Trophoblast cell (in vitro differentiated cells and primary cell): ENCODE measurements at regions not wholly inside any gene's neighbourhood (a gene's known extent, or its start where the extent isn't known, plus 50 kb on each side); places are given as distances from the start of the nearest gene placed in this dataset.

Experiments
- DNase-seq, 2 donors: peaks; one replicate each; pipeline ENCODE4 v3.0.0-alpha.2; 2016
- H2AFZ ChIP-seq: 2 replicates; pipeline ENCODE4 v1.6.1; 2013; ENCODE audit warnings: low read length, moderate library complexity, mild to moderate bottlenecking; ENCODE audit not compliant: insufficient read depth, poor library complexity
- H2AK5ac ChIP-seq: 2 replicates; pipeline ENCODE4 v1.6.1; 2013; ENCODE audit warnings: mild to moderate bottlenecking, low read length
- H2BK120ac ChIP-seq: 2 replicates; pipeline ENCODE4 v1.6.1; 2013; ENCODE audit warnings: low read length, mild to moderate bottlenecking, moderate library complexity; ENCODE audit not compliant: insufficient read depth, poor library complexity
- H2BK12ac ChIP-seq: 2 replicates; pipeline ENCODE4 v1.6.1; 2013; ENCODE audit warnings: mild to moderate bottlenecking, low read length, moderate library complexity
- H2BK5ac ChIP-seq: 2 replicates; pipeline ENCODE4 v1.6.1; 2013; ENCODE audit warnings: low read length, low read depth, moderate library complexity, mild to moderate bottlenecking; ENCODE audit not compliant: poor library complexity
- H3K14ac ChIP-seq: 2 replicates; pipeline ENCODE4 v1.6.1; 2013; ENCODE audit warnings: mild to moderate bottlenecking, low read length
- H3K18ac ChIP-seq: 2 replicates; pipeline ENCODE4 v1.6.1; 2013; ENCODE audit warnings: mild to moderate bottlenecking, low read length
- H3K23ac ChIP-seq: 2 replicates; pipeline ENCODE4 v1.6.1; 2013; ENCODE audit warnings: low read length
- H3K27ac ChIP-seq: 2 replicates; pipeline ENCODE4 v1.5.1; 2013; ENCODE audit warnings: low read depth, mild to moderate bottlenecking, inconsistent platforms, low read length, moderate library complexity
- H3K27me3 ChIP-seq: 2 replicates; pipeline ENCODE4 v1.6.1; 2013; ENCODE audit warnings: inconsistent platforms, mild to moderate bottlenecking, low read length, moderate library complexity; ENCODE audit not compliant: insufficient read depth
- H3K36me3 ChIP-seq, 2 experiments: 1 replicate in 1 of 2; 2 replicates in 1 of 2; pipeline ENCODE4 v1.6.1; 2013; ENCODE audit warnings: low read length in 2 of 2, mild to moderate bottlenecking in 2 of 2, moderate library complexity in 1 of 2; ENCODE audit not compliant: insufficient read depth in 2 of 2, control insufficient read depth in 1 of 2
- H3K4ac ChIP-seq: 2 replicates; pipeline ENCODE4 v1.6.1; 2013; ENCODE audit warnings: low read depth, mild to moderate bottlenecking, low read length, moderate library complexity
- H3K4me1 ChIP-seq, 2 experiments: 1 replicate in 1 of 2; 2 replicates in 1 of 2; pipeline ENCODE4 v1.6.1; 2013; ENCODE audit warnings: low read length in 2 of 2, mild to moderate bottlenecking in 2 of 2, moderate library complexity in 1 of 2; ENCODE audit not compliant: insufficient read depth in 2 of 2, control insufficient read depth in 1 of 2
- H3K4me2 ChIP-seq: 2 replicates; pipeline ENCODE4 v1.6.1; 2013; ENCODE audit warnings: inconsistent platforms, mild to moderate bottlenecking, low read length, moderate library complexity
- H3K4me3 ChIP-seq: 2 replicates; pipeline ENCODE4 v1.5.1; 2013; ENCODE audit warnings: mild to moderate bottlenecking, low read depth, low read length, inconsistent platforms
- H3K79me1 ChIP-seq: one replicate; pipeline ENCODE4 v1.6.1; 2013; ENCODE audit warnings: low read length
- H3K79me2 ChIP-seq: 2 replicates; pipeline ENCODE4 v1.6.1; 2013; ENCODE audit warnings: low read length, mild to moderate bottlenecking; ENCODE audit not compliant: control insufficient read depth, insufficient read depth, poor library complexity
- H3K9ac ChIP-seq: 2 replicates; pipeline ENCODE4 v1.6.1; 2013; ENCODE audit warnings: mild to moderate bottlenecking, low read length
- H3K9me3 ChIP-seq: 2 replicates; pipeline ENCODE4 v1.6.1; 2013; ENCODE audit warnings: low read depth, mild to moderate bottlenecking, control low read depth, inconsistent platforms, low read length; ENCODE audit not compliant: insufficient read depth
- H4K12ac ChIP-seq: 2 replicates; pipeline ENCODE4 v1.6.1; 2013; ENCODE audit warnings: low read depth, mild to moderate bottlenecking, low read length, moderate library complexity
- H4K8ac ChIP-seq: 2 replicates; pipeline ENCODE4 v1.6.1; 2013; ENCODE audit warnings: low read depth, mild to moderate bottlenecking, low read length, moderate library complexity
- H4K91ac ChIP-seq: one replicate; pipeline ENCODE4 v1.6.1; 2013; ENCODE audit warnings: low read depth, mild to moderate bottlenecking, low read length, moderate library complexity
- WGBS: extraction: QIAGEN DNeasy Blood & Tissue Kit; methylation state at CpG from one replicate; pipeline ENCODE4 v1.1.7; 2013; ENCODE audit warnings: missing lambda C conversion rate; ENCODE audit not compliant: insufficient read length, insufficient coverage; ENCODE audit errors: extremely low coverage; 5-methylcytosine and 5-hydroxymethylcytosine counted together

DNA sequence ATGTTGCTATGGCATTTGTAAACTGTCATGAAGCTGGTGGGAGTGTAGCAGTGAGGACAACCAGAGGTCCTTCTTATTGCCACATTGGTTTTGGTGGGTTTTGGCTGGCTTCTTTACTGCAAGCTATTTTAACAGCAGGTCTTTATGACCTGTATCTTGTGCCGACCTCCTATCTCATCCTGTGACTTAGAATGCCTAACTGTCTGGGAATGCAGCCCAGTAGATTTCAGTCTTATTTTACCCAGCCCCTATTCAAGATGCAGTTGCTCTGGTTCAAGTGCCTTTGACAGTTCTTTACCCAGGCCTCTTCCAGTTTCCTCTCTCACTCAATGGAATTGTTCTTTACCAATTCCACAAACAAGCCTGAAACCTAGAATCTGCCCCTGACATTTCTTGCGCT, 145.1 kb downstream of the KCNE4 start:
- Histone ChIP-seq H3K36me3 (no peaks in the 10 kb centered on the region), H3K27me3 (no peaks in the 10 kb centered on the region), H2BK5ac (peak overlapping the region; percentile 82), H2AK5ac (no peak overlapping the region), H3K9ac (no peak overlapping the region), H3K79me1 (peaks cover 10% of the 10 kb centered on the region), H4K8ac (no peak overlapping the region), H3K14ac (no peak overlapping the region), H3K4me1 (peaks cover 8 to 9% of the 10 kb centered on the region in 2 experiments), H3K23ac (no peak overlapping the region), H4K12ac (no peak overlapping the region), H3K79me2 (no peaks in the 10 kb centered on the region), H3K18ac (no peak overlapping the region), H3K4ac (no peak overlapping the region), H3K27ac (peak overlapping the region; percentile 93), H4K91ac (no peak overlapping the region), H3K9me3 (no peaks in the 10 kb centered on the region), H2BK120ac (no peak overlapping the region), H2AFZ (no peak overlapping the region), H2BK12ac (no peak overlapping the region), H3K4me2 (no peak overlapping the region), H3K4me3 (no peak overlapping the region)
- no CpG with 5 or more reads among the region's 2 CpGs for WGBS
- DNase-seq, result peak; percentile 27 to 50

GRCh38 chr2:223199531-223200515, 147.8 kb downstream of the KCNE4 start:
- Histone ChIP-seq H3K27me3 (no peaks in the 10 kb centered on the region), H2BK12ac (no peak overlapping the region), H3K27ac (no peak overlapping the region), H2AFZ (no peak overlapping the region), H3K79me2 (no peaks in the 10 kb centered on the region), H2BK120ac (no peak overlapping the region), H4K12ac (no peak overlapping the region), H3K36me3 (no peaks in the 10 kb centered on the region), H3K9ac (no peak overlapping the region), H2AK5ac (no peak overlapping the region), H3K4me3 (no peak overlapping the region), H3K9me3 (no peaks in the 10 kb centered on the region), H3K4me2 (no peak overlapping the region), H2BK5ac (no peak overlapping the region), H3K4ac (no peak overlapping the region), H3K18ac (no peak overlapping the region), H3K79me1 (peaks cover 10% of the 10 kb centered on the region), H3K4me1 (peaks cover 8 to 11% of the 10 kb centered on the region in 2 experiments), H3K23ac (no peak overlapping the region), H4K8ac (no peak overlapping the region), H3K14ac (no peak overlapping the region), H4K91ac (no peak overlapping the region)
- WGBS, result no CpG with 5 or more reads among the region's 5 CpGs
- no peak for DNase-seq

DNA sequence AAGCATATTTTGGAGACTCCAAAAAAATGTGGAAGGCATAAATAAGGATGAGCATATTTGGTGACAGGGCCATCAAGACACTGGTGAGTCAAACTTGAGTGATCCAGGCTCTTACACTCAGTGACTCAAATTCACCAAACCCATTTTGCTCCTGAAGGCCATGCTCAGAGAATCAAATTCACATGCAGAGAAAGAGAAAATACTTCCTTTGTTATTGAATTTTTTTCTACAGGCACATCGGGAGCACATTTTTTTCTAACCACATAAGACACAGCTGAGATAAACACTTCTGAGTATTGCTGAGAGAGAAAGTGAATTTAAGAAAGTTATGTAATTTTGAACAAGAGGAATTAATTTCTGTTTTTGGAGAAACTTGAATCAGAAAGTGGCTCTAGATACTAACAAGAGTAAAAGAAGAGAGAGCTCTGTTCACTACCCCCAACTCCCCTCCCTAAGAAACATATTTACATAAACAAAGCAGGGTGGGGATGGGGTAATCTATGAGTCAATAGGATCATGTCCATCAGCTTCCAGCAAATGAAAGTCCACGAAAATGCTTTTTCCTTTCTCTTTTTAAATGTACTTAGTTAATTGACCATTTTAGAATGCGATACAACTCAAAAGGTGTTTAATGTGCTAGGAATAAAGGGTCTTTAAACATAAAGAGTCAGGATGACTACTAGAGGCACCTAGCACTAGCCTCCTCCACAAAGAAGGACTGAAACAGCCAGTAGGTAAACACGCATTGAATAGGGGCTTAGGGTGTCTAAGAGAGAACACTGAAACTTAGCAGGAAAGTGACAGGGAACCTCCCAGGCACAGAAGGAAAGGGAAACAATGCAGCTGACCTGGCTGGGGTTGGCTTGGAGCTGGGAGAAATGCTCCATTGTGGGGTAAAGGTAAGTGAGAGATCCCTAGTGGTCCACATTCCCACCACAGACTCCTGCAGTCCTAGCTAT, 152.3 kb downstream of the KCNE4 start:
- H3K36me3 ChIP-seq, result no peaks in the 10 kb centered on the region
- H3K9me3 ChIP-seq, result no peaks in the 10 kb centered on the region
- no peak overlapping the region for H3K14ac ChIP-seq
- H3K4me3 ChIP-seq, result no peak overlapping the region
- H2AK5ac ChIP-seq, result no peak overlapping the region
- H3K9ac ChIP-seq, result no peak overlapping the region
- H4K12ac ChIP-seq, result no peak overlapping the region
- no peak overlapping the region for H3K18ac ChIP-seq
- DNase-seq, result no peak
- no peaks in the 10 kb centered on the region for H3K79me2 ChIP-seq
- WGBS, result no CpG with 5 or more reads among the region's 4 CpGs
- H4K91ac ChIP-seq, result peak overlapping the region; percentile 20
- H2BK5ac ChIP-seq, result no peak overlapping the region
- no peak overlapping the region for H4K8ac ChIP-seq
- H3K4me1 ChIP-seq, result peaks cover 0 to 4% of the 10 kb centered on the region in 2 experiments
- no peak overlapping the region for H3K4me2 ChIP-seq
- H3K23ac ChIP-seq, result no peak overlapping the region
- H2AFZ ChIP-seq, result no peak overlapping the region
- H2BK12ac ChIP-seq, result peak overlapping the region; percentile 35
- H3K79me1 ChIP-seq, result no peaks in the 10 kb centered on the region
- H2BK120ac ChIP-seq, result no peak overlapping the region
- no peak overlapping the region for H3K27ac ChIP-seq
- H3K27me3 ChIP-seq, result no peaks in the 10 kb centered on the region
- H3K4ac ChIP-seq, result no peak overlapping the region

DNA sequence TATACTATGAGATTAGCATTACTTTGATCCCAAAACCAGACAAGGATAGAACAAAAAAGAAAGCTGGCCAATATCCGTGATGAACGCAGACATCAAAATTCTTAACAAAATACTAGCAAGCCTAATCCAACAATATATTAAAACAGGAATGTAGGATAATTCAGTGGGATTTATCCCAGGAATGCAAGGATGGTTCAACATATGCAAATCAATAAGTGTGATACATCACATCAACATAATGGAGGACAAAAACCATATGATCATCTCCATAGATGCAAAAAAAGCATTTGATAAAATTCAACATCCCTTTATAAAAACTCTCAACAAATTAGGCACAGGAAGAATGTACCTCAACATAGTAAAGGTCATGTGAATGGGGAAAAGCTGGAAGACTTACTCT, 158.5 kb downstream of the KCNE4 start:
- Histone ChIP-seq H4K91ac (no peak overlapping the region), H3K23ac (no peak overlapping the region), H3K4me1 (peaks cover 0 to 2% of the 10 kb centered on the region in 2 experiments), H3K36me3 (no peaks in the 10 kb centered on the region), H3K9ac (no peak overlapping the region), H3K27ac (no peak overlapping the region), H3K18ac (no peak overlapping the region), H3K14ac (no peak overlapping the region), H2BK120ac (no peak overlapping the region), H2BK12ac (no peak overlapping the region), H3K4me2 (no peak overlapping the region), H3K9me3 (no peaks in the 10 kb centered on the region), H3K79me2 (no peaks in the 10 kb centered on the region), H4K8ac (no peak overlapping the region), H3K79me1 (peaks cover 4% of the 10 kb centered on the region), H4K12ac (no peak overlapping the region), H3K4ac (no peak overlapping the region), H2BK5ac (no peak overlapping the region), H2AK5ac (no peak overlapping the region), H3K27me3 (no peaks in the 10 kb centered on the region), H3K4me3 (no peak overlapping the region), H2AFZ (no peak overlapping the region)
- no CpG with 5 or more reads among the region's 2 CpGs for whole genome bisulfite sequencing
- DNase-seq, result no peak
